ENCODE measurements at regions not wholly inside any gene's neighbourhood (a gene's known extent, or its start where the extent isn't known, plus 50 kb on each side); places are given as distances from the start of the nearest gene placed in this dataset.

DNA sequence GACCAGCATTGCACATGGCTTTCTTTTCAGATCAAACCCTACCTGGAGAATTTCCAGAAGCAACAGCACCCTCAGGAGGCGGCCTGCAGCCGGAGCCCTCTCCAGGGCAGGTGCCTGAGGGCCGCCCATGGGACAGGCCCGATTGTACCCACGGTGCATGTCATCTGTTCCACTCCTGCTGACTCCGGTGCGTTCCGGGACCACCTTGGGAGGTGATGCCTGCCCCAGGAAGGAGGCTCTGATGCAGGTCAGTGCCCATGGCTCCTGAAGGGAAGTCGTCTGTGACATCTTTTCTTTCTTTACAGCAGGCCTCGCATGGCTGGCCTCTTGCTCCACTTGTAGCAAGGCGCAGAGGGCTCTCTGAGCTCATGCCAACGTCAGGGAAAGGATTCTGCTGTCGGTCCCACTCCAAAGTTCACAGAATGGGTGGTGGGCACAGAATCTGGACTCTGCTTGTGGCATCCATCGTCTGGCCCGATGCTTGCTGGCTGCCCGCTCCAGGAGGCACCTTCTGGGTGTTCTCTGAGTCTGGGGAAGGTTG is 160.7 kb upstream of the RTL1 start:
- Mint-ChIP-seq H3K9me3 (peaks cover 0 to 11% (median 3%) of the 10 kb centered on the region in 7 donors), H3K36me3 (no peaks in the 10 kb centered on the region), H3K4me3 (no peak overlapping the region), H3K4me1 (no peaks in the 10 kb centered on the region), H3K27ac (no peak overlapping the region), H3K27me3 (ENCODE audit: low read depth in 3 of 3) (peaks cover 9 to 13% (median 11%) of the 10 kb centered on the region in 3 donors)
- Histone ChIP-seq H4K20me1 (ENCODE audit: insufficient read depth, low read length) (no peaks in the 10 kb centered on the region), H3K27me3 (ENCODE audit: control insufficient read depth in 2 of 2, insufficient read depth in 2 of 2, low read length in 2 of 2) (no peaks in the 10 kb centered on the region), H3K4me2 (replicated peaks; ENCODE audit: extremely low read depth, low read length, poor library complexity, severe bottlenecking) (no peak overlapping the region), H3K4me3 (replicated peaks in 1 of 3; ENCODE audit: low read depth in 2 of 3, low read length in 3 of 3) (no peak overlapping the region), H3K27ac (ENCODE audit: low read depth in 1 of 2, low read length in 2 of 2) (no peak overlapping the region), H3K9ac (ENCODE audit: insufficient read depth, low read length, poor library complexity, severe bottlenecking) (no peak overlapping the region), H3K4me1 (ENCODE audit: control insufficient read depth in 1 of 2, insufficient read depth in 2 of 2, low read length in 2 of 2) (no peaks in the 10 kb centered on the region), H3K9me3 (replicated peaks in 1 of 2; ENCODE audit: control insufficient read depth in 1 of 2, insufficient read depth in 1 of 2, low read length in 2 of 2) (no peaks in the 10 kb centered on the region), H2AFZ (ENCODE audit: insufficient read depth, low read depth, low read length, poor library complexity, severe bottlenecking) (no peak overlapping the region), H3K36me3 (replicated peaks in 1 of 2; ENCODE audit: control insufficient read depth in 1 of 2, insufficient read depth in 2 of 2, low read length in 2 of 2) (no peaks in the 10 kb centered on the region), H3K79me2 (ENCODE audit: insufficient read depth, low read length) (no peaks in the 10 kb centered on the region)
- intact Hi-C loops (cut with micrococcal nuclease), result no loop called here
- no peak for DNase-seq
- TF ChIP-seq, protein P1, sequence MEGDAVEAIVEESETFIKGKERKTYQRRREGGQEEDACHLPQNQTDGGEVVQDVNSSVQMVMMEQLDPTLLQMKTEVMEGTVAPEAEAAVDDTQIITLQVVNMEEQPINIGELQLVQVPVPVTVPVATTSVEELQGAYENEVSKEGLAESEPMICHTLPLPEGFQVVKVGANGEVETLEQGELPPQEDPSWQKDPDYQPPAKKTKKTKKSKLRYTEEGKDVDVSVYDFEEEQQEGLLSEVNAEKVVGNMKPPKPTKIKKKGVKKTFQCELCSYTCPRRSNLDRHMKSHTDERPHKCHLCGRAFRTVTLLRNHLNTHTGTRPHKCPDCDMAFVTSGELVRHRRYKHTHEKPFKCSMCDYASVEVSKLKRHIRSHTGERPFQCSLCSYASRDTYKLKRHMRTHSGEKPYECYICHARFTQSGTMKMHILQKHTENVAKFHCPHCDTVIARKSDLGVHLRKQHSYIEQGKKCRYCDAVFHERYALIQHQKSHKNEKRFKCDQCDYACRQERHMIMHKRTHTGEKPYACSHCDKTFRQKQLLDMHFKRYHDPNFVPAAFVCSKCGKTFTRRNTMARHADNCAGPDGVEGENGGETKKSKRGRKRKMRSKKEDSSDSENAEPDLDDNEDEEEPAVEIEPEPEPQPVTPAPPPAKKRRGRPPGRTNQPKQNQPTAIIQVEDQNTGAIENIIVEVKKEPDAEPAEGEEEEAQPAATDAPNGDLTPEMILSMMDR (IDR thresholded peaks at IDR 0.05), result no peak
- WGBS (ENCODE audit: insufficient coverage), result 92% methylated on average over 16 of the region's 16 CpGs

DNA sequence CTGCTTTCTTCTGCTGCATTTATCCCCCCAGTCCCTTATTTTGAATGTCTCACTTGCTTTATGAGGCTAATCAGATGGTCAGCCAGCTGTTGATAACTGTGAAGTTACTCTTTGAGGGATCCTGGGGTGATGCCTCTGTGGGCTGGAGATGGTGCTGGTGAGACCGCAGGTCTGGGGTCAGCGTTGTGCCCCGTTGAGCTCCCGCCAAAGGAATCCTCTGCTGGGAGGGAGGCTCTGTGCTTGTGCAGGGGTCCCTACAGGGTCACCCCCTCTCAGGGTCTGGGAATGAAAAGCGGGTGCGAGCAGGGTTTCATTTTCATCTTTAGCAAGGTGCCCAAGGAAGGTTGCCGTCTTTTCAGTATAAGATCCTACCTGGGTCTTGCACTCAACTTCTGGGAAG is 161.2 kb upstream of the RTL1 start:
- WGBS (ENCODE audit: insufficient coverage), result 100% methylated on average over 7 of the region's 7 CpGs

More for the DNA sequence above, 161.2 kb upstream of the RTL1 start:
- Histone ChIP-seq H3K4me1 (ENCODE audit: control insufficient read depth in 1 of 2, insufficient read depth in 2 of 2, low read length in 2 of 2) (no peaks in the 10 kb centered on the region), H3K79me2 (ENCODE audit: insufficient read depth, low read length) (no peaks in the 10 kb centered on the region), H3K4me2 (replicated peaks; ENCODE audit: extremely low read depth, low read length, poor library complexity, severe bottlenecking) (no peak overlapping the region), H2AFZ (ENCODE audit: insufficient read depth, low read depth, low read length, poor library complexity, severe bottlenecking) (no peak overlapping the region), H3K4me3 (replicated peaks in 1 of 3; ENCODE audit: low read depth in 2 of 3, low read length in 3 of 3) (no peak overlapping the region), H3K36me3 (replicated peaks in 1 of 2; ENCODE audit: control insufficient read depth in 1 of 2, insufficient read depth in 2 of 2, low read length in 2 of 2) (no peaks in the 10 kb centered on the region), H3K27ac (ENCODE audit: low read depth in 1 of 2, low read length in 2 of 2) (no peak overlapping the region), H4K20me1 (ENCODE audit: insufficient read depth, low read length) (no peaks in the 10 kb centered on the region), H3K9ac (ENCODE audit: insufficient read depth, low read length, poor library complexity, severe bottlenecking) (no peak overlapping the region), H3K27me3 (ENCODE audit: control insufficient read depth in 2 of 2, insufficient read depth in 2 of 2, low read length in 2 of 2) (no peaks in the 10 kb centered on the region), H3K9me3 (replicated peaks in 1 of 2; ENCODE audit: control insufficient read depth in 1 of 2, insufficient read depth in 1 of 2, low read length in 2 of 2) (no peaks in the 10 kb centered on the region)
- TF ChIP-seq, protein P1 (IDR thresholded peaks at IDR 0.05), result no peak
- no peak for DNase-seq
- Mint-ChIP-seq H3K36me3 (no peaks in the 10 kb centered on the region), H3K9me3 (peaks cover 0 to 11% (median 3%) of the 10 kb centered on the region in 7 donors), H3K4me1 (no peaks in the 10 kb centered on the region), H3K27ac (no peak overlapping the region), H3K4me3 (no peak overlapping the region), H3K27me3 (ENCODE audit: low read depth in 3 of 3) (peaks cover 9 to 13% (median 11%) of the 10 kb centered on the region in 3 donors)
- intact Hi-C loops (cut with micrococcal nuclease), result no loop called here

Measured in CD14-positive monocyte (primary cell).